Kidney (tissue), 13 donors: ENCODE measurements at regions not wholly inside any gene's neighbourhood (a gene's known extent, or its start where the extent isn't known, plus 50 kb on each side); places are given as distances from the start of the nearest gene placed in this dataset.

Experiments
- DNase-seq, 5 donors: peaks; one replicate each; pipeline ENCODE4 v3.0.0-alpha.2; 2013 to 2020
- FAIRE-seq: peaks from 2 replicates; lab custom pipeline; 2012; peaks lifted over from hg19 to GRCh38; lab: Jason Lieb, UNC
- H3K27ac ChIP-seq, 2 donors: one replicate each; pipeline ENCODE4 v1.7.0; 2013; ENCODE audit warnings: low read depth in 2 of 2, low read length in 2 of 2, inconsistent platforms in 1 of 2
- H3K27me3 ChIP-seq: one replicate; pipeline ENCODE4 v1.7.1; 2013; ENCODE audit warnings: low read length, inconsistent platforms; ENCODE audit not compliant: control insufficient read depth, insufficient read depth
- H3K36me3 ChIP-seq, 3 donors: one replicate each; pipeline versions ENCODE4 v1.7.0 to v1.7.1; 2013; ENCODE audit warnings: low read length in 3 of 3, control low read depth in 1 of 3, inconsistent platforms in 1 of 3; ENCODE audit not compliant: insufficient read depth in 3 of 3, control insufficient read depth in 2 of 3
- H3K4me1 ChIP-seq, 3 donors: one replicate each; pipeline versions ENCODE4 v1.7.0 to v1.7.1; 2013; ENCODE audit warnings: low read length in 3 of 3, inconsistent platforms in 1 of 3, low read depth in 1 of 3; ENCODE audit not compliant: control insufficient read depth in 2 of 3, insufficient read depth in 2 of 3
- H3K4me3 ChIP-seq, 3 donors: one replicate each; pipeline versions ENCODE4 v1.7.0 to v1.8.1; 2013; ENCODE audit warnings: low read length in 3 of 3, control low read depth in 1 of 3, inconsistent platforms in 1 of 3
- H3K9ac ChIP-seq, 3 donors: one replicate each; pipeline versions ENCODE4 v1.7.0 to v1.7.1; 2013; ENCODE audit warnings: low read length in 3 of 3, control low read depth in 1 of 3, inconsistent platforms in 1 of 3
- H3K9me3 ChIP-seq, 3 donors: one replicate each; pipeline versions ENCODE4 v1.7.0 to v1.7.1; 2013; ENCODE audit warnings: low read length in 3 of 3, control low read depth in 1 of 3, inconsistent platforms in 1 of 3; ENCODE audit not compliant: control insufficient read depth in 2 of 3, insufficient read depth in 1 of 3
- intact Hi-C: fragments of 100-400 bp; cut with DNase I; formaldehyde crosslinking; loops from one replicate; pipeline ENCODE4 v1.11.1; 2022
- TF ChIP-seq, protein P1 (sequence below): IDR thresholded peaks from 3 replicates; pipeline ENCODE4 v1.5.1; 2012; ENCODE audit warnings: mild to moderate bottlenecking, moderate library complexity, borderline replicate concordance; ENCODE audit not compliant: insufficient read depth; ENCODE audit errors: extremely low read depth
- donor health status: control.
- donor health status: control.
- donor health status: control.
- donor health status: control.
- donor health status: control.
- donor health status: DM: yes; HTN: yes; CAD: no.
- donor health status: Normal renal cell carcinoma (clear cell type).

GRCh38 chr10:64708884-64709681 lies 1187.9 kb downstream of the REEP3 start:
- H3K27ac ChIP-seq = no peak overlapping the region
- H3K4me3 ChIP-seq = no peak overlapping the region
- no peak for DNase-seq
- no peaks in the 10 kb centered on the region for H3K4me1 ChIP-seq
- H3K9ac ChIP-seq = no peak overlapping the region
- TF ChIP-seq, protein P1, sequence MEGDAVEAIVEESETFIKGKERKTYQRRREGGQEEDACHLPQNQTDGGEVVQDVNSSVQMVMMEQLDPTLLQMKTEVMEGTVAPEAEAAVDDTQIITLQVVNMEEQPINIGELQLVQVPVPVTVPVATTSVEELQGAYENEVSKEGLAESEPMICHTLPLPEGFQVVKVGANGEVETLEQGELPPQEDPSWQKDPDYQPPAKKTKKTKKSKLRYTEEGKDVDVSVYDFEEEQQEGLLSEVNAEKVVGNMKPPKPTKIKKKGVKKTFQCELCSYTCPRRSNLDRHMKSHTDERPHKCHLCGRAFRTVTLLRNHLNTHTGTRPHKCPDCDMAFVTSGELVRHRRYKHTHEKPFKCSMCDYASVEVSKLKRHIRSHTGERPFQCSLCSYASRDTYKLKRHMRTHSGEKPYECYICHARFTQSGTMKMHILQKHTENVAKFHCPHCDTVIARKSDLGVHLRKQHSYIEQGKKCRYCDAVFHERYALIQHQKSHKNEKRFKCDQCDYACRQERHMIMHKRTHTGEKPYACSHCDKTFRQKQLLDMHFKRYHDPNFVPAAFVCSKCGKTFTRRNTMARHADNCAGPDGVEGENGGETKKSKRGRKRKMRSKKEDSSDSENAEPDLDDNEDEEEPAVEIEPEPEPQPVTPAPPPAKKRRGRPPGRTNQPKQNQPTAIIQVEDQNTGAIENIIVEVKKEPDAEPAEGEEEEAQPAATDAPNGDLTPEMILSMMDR = no peak
- FAIRE-seq = no peak
- H3K9me3 ChIP-seq = no peaks in the 10 kb centered on the region
- intact Hi-C loops = no loop called here
- no peaks in the 10 kb centered on the region for H3K27me3 ChIP-seq
- no peaks in the 10 kb centered on the region for H3K36me3 ChIP-seq

- Histone ChIP-seq H3K9ac (no peak overlapping the region), H3K4me3 (no peak overlapping the region), H3K9me3 (no peaks in the 10 kb centered on the region), H3K27me3 (no peaks in the 10 kb centered on the region), H3K27ac (no peak overlapping the region), H3K4me1 (no peaks in the 10 kb centered on the region), H3K36me3 (no peaks in the 10 kb centered on the region)
- DNase-seq (no peak), FAIRE-seq (no peak)
- TF ChIP-seq, protein P1 = no peak
- intact Hi-C loops = no loop called here
These were observed 1205.3 kb downstream of the REEP3 start for GRCh38 chr10:64726466-64726865.

DNA sequence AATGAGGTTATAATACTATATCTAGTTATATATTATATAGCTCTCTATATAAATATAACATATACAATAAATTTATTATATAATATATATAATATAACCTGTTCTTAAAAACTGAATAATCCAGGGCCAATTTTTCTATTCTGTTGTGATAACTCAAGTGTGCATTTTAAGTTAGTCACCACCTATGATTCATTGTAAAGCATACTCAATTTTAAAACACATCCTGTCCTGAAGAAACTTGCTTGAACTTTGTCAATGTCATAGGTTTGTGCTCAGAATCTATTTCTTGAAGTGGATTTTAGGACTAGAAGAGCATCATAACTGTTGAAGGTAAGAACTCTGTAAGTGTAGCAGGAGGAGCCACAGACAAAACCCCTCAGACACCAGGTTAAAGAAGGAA lies 1209.8 kb downstream of the REEP3 start:
- Histone ChIP-seq H3K9me3 (no peaks in the 10 kb centered on the region), H3K36me3 (no peaks in the 10 kb centered on the region), H3K9ac (no peak overlapping the region), H3K4me3 (no peak overlapping the region), H3K27ac (no peak overlapping the region), H3K27me3 (no peaks in the 10 kb centered on the region), H3K4me1 (peaks cover 0 to 4% (median 0%) of the 10 kb centered on the region in 3 donors)
- DNase-seq (no peak), FAIRE-seq (no peak)
- intact Hi-C loops = no loop called here
- TF ChIP-seq, protein P1 = no peak
